ENCODE measurements at regions not wholly inside any gene's neighbourhood (a gene's known extent, or its start where the extent isn't known, plus 50 kb on each side); places are given as distances from the start of the nearest gene placed in this dataset.
"Not testable (repeated sequence)": the region's sequence is repeated elsewhere in the genome, so short reads cannot be mapped to it uniquely, and the experiment has no call there.

DNA sequence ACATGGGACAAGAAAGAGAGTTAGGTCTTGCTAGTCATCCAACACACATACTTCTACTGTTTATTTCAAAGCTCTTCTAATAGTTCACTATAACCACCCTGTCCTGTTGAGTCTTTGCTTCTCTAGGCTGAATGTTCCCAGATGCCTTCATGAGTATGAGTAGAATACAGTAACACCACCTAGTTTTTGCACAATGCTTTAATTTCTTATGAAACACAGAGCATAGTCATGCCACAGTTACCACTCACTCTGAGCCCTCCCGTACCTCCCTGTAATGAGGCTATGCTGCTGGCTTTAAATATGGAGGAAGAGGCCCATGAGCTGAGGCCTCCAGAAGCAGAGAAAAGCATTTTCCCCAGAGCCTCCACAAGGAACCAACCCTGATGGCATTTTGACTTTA lies 75.0 kb upstream of the SLC1A3 start:
- DNase-seq, result no peak

DNA sequence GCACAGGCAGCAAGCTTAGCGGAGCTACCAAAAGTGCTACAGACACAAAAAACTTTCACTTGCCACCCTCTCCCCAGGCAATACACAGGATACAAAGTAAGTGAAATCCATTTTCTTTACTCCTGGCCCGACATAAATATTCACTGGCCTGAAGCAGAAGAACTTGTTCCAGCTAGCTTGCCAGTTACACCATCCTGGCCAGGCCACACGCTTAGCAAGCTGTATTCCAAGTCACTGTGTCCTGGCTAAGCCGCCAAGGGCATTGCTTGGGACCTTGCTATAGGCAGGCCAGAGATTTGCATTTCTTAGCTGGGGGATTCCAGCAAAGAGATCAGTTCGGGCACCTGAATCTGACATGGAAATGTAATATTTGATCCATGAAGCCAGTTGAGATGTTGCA lies 71.0 kb upstream of the SLC1A3 start:
- no peak for DNase-seq

DNA sequence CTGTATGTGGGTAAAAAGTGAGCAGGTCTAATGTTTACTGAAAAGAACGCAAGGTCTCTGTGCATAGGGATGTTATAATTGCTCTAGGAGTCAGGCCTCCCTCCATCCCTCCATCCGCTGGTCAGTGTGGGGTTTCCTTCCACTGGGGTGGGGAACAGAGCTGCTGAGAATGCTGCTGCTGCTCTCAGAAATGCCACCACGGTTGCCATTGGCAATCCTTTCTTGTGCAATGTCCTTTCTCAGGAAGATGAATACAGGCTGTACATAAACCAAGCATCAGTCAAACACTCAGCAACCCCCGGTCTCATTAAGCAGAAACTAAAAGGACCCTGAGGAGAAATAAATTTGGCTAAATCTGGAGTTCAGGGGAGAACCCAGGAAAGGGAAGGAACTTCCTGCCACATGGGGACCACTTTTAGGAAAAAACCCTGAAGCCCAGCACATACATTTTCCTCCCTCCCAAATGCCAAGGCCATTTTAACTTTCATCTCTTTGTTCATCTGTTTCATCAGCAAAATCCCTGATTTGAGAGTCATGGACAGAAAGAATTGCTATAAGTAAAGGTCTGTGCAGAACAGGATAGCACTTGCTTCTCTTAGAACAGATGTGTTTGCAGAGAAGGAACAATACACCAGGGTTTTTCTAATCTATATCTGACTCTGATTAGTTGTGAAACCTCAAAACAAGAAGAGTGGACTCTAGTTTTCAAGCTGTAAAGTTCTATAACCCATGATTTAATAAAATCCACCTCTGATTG lies 70.4 kb upstream of the SLC1A3 start:
- DNase-seq, result no peak

DNA sequence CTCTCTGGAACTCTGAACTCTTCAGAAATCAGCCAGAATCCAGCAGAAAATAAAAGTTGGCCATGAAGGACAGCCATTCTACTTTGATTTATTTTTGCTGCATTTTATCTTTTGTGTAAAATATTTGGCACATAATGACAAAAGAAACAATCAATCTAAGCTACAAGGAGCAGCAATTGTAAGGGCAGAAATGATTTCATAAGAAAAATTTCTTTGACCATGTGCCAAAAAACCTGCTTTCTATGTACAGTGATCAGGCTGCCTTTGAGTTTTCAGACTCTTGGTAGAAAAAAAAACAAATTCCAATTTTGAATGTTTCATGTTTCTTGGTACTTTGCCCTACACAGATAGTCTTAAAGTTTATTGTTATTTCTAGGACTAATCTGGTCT lies 69.8 kb upstream of the SLC1A3 start:
- DNase-seq, result no peak

DNA sequence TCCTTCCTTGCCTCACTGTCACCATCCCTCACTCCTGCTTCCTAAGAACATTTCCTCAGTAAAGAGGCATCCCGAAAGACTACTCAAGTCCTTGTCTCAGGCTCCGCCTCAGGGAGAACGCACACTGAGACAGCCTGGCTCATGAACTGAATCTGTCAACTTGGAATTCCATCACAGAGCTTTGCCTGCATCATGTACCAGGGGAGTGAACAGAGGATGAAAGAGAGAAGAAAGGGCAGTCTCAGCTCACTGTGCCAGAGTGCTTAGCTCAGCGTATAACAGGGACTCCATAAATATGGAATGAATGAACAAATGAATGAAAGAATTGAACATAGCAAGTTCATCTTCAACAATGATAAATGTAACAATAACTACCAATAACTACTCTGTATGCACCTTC lies 68.7 kb upstream of the SLC1A3 start:
- no peak for DNase-seq

DNA sequence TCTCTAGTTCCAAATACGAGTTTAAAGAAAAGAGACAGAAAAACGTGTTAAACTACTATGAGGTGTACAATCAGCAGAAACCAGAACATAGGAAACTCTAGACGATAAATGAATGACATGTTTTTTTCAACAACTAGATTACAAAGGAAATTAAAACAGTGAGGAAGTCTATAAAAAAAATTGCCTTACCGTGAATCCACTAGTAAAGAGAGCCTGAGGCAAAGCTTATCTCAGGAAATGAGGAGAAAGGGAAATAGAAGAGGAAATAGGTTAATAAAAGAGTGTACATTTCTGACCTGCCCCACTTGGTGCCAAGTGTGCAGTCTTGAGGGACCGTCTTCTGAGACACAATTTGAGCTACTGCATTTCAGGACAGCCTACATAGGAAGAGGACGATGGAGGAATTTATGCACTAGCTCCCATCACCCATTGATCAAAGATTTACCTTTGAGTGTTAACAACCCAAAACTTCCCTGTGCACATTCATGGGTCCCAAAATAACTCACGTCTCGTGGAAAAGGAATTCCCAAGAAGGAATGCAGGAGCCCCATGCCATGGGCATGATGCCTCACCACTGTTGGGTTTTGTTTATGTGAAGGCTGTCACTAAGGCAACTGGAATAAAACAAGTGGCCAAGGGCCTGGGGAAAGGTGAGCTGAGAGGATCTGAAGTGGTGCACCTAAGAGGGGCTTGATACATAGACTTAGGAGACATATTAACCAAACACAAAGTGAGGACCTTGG lies 53.6 kb upstream of the SLC1A3 start:
- no peak for DNase-seq

DNA sequence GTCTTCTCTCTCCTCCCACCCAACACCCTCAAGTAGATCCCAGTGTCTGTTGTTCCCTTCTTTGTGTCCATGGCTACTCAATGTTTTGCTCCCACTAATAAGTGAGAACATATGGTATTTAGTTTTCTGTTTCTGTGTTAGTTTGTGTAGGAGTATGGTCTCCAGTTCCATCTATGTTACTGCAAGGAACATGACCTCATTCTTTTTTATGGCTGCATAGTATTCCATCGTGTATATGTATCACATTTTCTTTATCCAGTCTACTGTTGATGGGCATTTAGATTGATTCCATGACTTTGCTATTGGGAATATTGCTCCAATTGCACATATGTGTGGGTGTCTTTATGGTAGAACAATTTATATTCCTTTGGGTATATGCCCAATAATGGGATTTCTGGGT lies 51.4 kb upstream of the SLC1A3 start:
- DNase-seq, result not testable (repeated sequence)
